Endothelial cell (in vitro differentiated cells): ENCODE measurements at regions not wholly inside any gene's neighbourhood (a gene's known extent, or its start where the extent isn't known, plus 50 kb on each side); places are given as distances from the start of the nearest gene placed in this dataset.
A peak's percentile ranks its signal among the peaks of the same experiment; 100 is the strongest.

Source experiments
- DNase-seq: peaks from one replicate; pipeline ENCODE4 v3.0.0; 2021; ENCODE audit warnings: low spot score
- H3K27ac Mint-ChIP-seq: one replicate; pipeline ENCODE4 v1.8.0; 2021; ENCODE audit warnings: mixed read lengths, inconsistent platforms; ENCODE audit not compliant: unreplicated experiment
- H3K27me3 Mint-ChIP-seq: one replicate; pipeline ENCODE4 v1.8.0; 2021; ENCODE audit warnings: mild to moderate bottlenecking, moderate library complexity, mixed read lengths, inconsistent platforms; ENCODE audit not compliant: unreplicated experiment
- H3K36me3 Mint-ChIP-seq: one replicate; pipeline ENCODE4 v1.8.0; 2021; ENCODE audit warnings: mild to moderate bottlenecking, low read depth, mixed read lengths, inconsistent platforms; ENCODE audit not compliant: unreplicated experiment
- H3K4me1 Mint-ChIP-seq: one replicate; pipeline ENCODE4 v1.8.0; 2021; ENCODE audit warnings: mild to moderate bottlenecking, mixed read lengths, inconsistent platforms; ENCODE audit not compliant: unreplicated experiment
- H3K4me3 Mint-ChIP-seq: one replicate; pipeline ENCODE4 v1.8.0; 2021; ENCODE audit warnings: mild to moderate bottlenecking, mixed read lengths, inconsistent platforms; ENCODE audit not compliant: unreplicated experiment
- H3K9me3 Mint-ChIP-seq: one replicate; pipeline ENCODE4 v1.8.0; 2021; ENCODE audit warnings: mixed read lengths, inconsistent platforms; ENCODE audit not compliant: unreplicated experiment
- TF ChIP-seq, protein P1 (sequence below): fragments of 200-600 bp; sonication (generic); IDR thresholded peaks from one replicate; pipeline ENCODE4 v1.5.0; 2021; ENCODE audit warnings: antibody characterized with exemption; ENCODE audit not compliant: unreplicated experiment

- Mint-ChIP-seq H3K27me3 (peaks cover 5% of the 10 kb centered on the region), H3K27ac (no peak overlapping the region), H3K36me3 (no peaks in the 10 kb centered on the region), H3K9me3 (no peaks in the 10 kb centered on the region), H3K4me3 (no peak overlapping the region), H3K4me1 (peaks cover 3% of the 10 kb centered on the region)
- TF ChIP-seq, protein P1, sequence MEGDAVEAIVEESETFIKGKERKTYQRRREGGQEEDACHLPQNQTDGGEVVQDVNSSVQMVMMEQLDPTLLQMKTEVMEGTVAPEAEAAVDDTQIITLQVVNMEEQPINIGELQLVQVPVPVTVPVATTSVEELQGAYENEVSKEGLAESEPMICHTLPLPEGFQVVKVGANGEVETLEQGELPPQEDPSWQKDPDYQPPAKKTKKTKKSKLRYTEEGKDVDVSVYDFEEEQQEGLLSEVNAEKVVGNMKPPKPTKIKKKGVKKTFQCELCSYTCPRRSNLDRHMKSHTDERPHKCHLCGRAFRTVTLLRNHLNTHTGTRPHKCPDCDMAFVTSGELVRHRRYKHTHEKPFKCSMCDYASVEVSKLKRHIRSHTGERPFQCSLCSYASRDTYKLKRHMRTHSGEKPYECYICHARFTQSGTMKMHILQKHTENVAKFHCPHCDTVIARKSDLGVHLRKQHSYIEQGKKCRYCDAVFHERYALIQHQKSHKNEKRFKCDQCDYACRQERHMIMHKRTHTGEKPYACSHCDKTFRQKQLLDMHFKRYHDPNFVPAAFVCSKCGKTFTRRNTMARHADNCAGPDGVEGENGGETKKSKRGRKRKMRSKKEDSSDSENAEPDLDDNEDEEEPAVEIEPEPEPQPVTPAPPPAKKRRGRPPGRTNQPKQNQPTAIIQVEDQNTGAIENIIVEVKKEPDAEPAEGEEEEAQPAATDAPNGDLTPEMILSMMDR, result no peak
- DNase-seq, result no peak
Measured at GRCh38 chr22:48083502-48083901, 1321.1 kb downstream of the TBC1D22A start.

DNA sequence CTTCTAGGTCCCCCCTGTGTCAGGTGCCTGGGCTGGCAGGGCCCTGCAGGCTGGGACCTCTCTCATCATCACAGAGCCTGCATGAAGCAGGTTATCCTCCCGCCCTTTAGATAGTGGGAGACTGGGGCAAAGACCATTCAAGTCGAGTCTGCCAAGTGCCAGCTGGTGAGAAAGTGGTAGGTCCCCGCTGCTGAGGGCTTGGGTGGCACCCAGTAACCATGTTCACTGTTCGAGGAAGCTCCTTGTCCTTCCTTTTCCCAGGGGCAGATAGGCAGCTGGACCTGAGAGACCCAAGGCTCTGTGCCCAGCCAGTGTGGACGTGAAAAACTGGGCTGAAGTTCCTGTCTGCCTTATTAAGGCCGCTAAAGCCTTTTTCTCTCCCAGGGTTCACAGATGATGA is 1319.8 kb downstream of the TBC1D22A start:
- peaks cover 3% of the 10 kb centered on the region for H3K4me1 Mint-ChIP-seq
- DNase-seq, result no peak
- no peaks in the 10 kb centered on the region for H3K9me3 Mint-ChIP-seq
- TF ChIP-seq, protein P1, result no peak
- no peak overlapping the region for H3K4me3 Mint-ChIP-seq
- no peaks in the 10 kb centered on the region for H3K36me3 Mint-ChIP-seq
- no peak overlapping the region for H3K27ac Mint-ChIP-seq
- peaks cover 7% of the 10 kb centered on the region for H3K27me3 Mint-ChIP-seq

DNA sequence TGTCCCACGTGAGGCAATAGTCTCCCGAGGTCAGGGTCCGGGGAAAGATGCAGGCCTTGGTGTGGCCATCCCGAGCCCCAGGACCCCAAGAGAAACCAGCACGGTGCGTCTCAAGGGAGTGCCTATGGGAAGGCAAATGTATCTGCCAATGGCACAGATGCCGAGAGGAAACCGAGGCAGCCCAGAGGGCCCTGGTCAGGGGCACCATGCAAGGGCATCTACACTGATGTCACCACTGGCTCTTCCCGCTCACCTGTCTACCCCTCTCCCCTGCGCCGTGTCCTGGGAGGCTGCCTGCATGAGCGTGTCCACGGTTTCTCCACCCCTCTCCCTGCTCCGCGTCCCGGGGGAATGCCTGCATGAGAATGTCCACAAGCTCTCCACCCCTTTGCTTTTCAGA is 1318.8 kb downstream of the TBC1D22A start:
- TF ChIP-seq, protein P1, result no peak
- H3K4me3 Mint-ChIP-seq, result no peak overlapping the region
- no peaks in the 10 kb centered on the region for H3K9me3 Mint-ChIP-seq
- DNase-seq, result no peak
- no peaks in the 10 kb centered on the region for H3K36me3 Mint-ChIP-seq
- no peak overlapping the region for H3K27ac Mint-ChIP-seq
- H3K27me3 Mint-ChIP-seq, result peaks cover 9% of the 10 kb centered on the region
- peaks cover 3% of the 10 kb centered on the region for H3K4me1 Mint-ChIP-seq

DNA sequence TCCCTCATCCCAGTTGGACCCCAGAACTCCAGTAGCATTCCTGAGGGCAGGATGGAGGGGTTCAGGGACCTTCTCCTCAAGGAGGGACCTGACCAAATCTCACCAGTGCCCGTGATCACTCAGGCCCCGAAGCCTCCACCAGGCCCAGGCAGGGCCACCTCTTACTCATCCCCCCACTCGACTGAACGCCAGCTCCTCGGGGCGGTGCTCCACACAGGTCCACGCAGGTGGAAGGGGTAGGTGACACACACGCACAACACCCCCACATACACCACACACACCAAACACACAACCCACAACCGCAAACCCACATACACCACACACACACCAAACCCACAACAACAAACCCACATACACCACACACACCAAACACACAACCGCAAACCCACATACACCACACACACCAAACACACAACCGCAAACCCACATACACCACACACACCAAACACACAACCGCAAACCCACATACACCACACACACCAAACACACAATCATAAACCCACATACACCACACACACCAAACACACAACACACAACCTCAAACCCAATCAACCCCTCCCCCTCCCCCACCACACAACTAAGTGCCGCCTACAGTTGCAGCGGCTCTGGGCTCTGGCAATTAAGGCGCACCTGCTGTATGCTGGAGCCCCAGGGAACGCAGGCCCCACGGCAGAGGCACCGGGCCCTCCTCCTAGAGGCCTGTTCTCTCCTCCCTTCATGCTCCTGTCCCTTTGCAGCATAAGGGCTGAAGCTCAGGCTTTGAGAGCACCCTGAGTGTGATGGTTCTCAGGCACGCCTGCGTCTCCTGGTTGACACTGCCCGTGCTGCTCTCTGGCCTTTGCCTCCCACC is 1318.1 kb downstream of the TBC1D22A start:
- Mint-ChIP-seq H3K4me3 (no peak overlapping the region), H3K27me3 (peaks cover 9% of the 10 kb centered on the region)
- TF ChIP-seq, protein P1, result no peak

More for the DNA sequence above, 1318.1 kb downstream of the TBC1D22A start:
- Mint-ChIP-seq H3K9me3 (no peaks in the 10 kb centered on the region), H3K27ac (peak overlapping the region; percentile 52), H3K36me3 (no peaks in the 10 kb centered on the region), H3K4me1 (peaks cover 3% of the 10 kb centered on the region)
- DNase-seq, result no peak
